ENCODE measurements at regions not wholly inside any gene's neighbourhood (a gene's known extent, or its start where the extent isn't known, plus 50 kb on each side); places are given as distances from the start of the nearest gene placed in this dataset.
"Not testable (repeated sequence)": the region's sequence is repeated elsewhere in the genome, so short reads cannot be mapped to it uniquely, and the experiment has no call there.

- DNase-seq = no peak
These were observed 318.9 kb upstream of the IL12A start for GRCh38 chr3:159669766-159670165.

GRCh38 chr3:159672728-159673688 lies 315.6 kb upstream of the IL12A start:
- DNase-seq = no peak

- DNase-seq = no peak
These were observed 314.1 kb upstream of the IL12A start for GRCh38 chr3:159674583-159674982.

- no peak for DNase-seq
These were observed 313.4 kb upstream of the IL12A start for GRCh38 chr3:159675285-159675684.

- no peak for DNase-seq
These were observed 308.7 kb upstream of the IL12A start for GRCh38 chr3:159679900-159680299.

- DNase-seq = not testable (repeated sequence)
These were observed 306.9 kb upstream of the IL12A start for GRCh38 chr3:159681717-159682116.

- DNase-seq = no peak
These were observed 302.8 kb upstream of the IL12A start for GRCh38 chr3:159685801-159686200.

- no peak for DNase-seq
These were observed 295.4 kb upstream of the IL12A start for GRCh38 chr3:159693226-159693625.

GRCh38 chr3:159711560-159712333 lies 276.9 kb upstream of the IL12A start:
- DNase-seq = peak; percentile 47

GRCh38 chr3:159721324-159721723 lies 267.3 kb upstream of the IL12A start:
- DNase-seq = no peak

- DNase-seq = no peak
These were observed 265.3 kb upstream of the IL12A start for GRCh38 chr3:159723295-159723694.

- DNase-seq = no peak
These were observed 264.0 kb upstream of the IL12A start for GRCh38 chr3:159724627-159725026.

GRCh38 chr3:159726231-159726964 lies 262.2 kb upstream of the IL12A start:
- no peak for DNase-seq

GRCh38 chr3:159727506-159727905 lies 261.1 kb upstream of the IL12A start:
- DNase-seq = no peak

GRCh38 chr3:159731254-159731653 lies 257.4 kb upstream of the IL12A start:
- DNase-seq = no peak

- DNase-seq = peak; percentile 39
These were observed 256.2 kb upstream of the IL12A start for GRCh38 chr3:159732172-159733111.

GRCh38 chr3:159733194-159733860 lies 255.3 kb upstream of the IL12A start:
- DNase-seq = peak; percentile 33

GRCh38 chr3:159734681-159735080 lies 254.0 kb upstream of the IL12A start:
- no peak for DNase-seq

GRCh38 chr3:159739166-159739565 lies 249.5 kb upstream of the IL12A start:
- DNase-seq = no peak

GRCh38 chr3:159739969-159740368 lies 248.7 kb upstream of the IL12A start:
- no peak for DNase-seq

- no peak for DNase-seq
These were observed 247.4 kb upstream of the IL12A start for GRCh38 chr3:159741281-159741680.

Measured in eye (tissue), 1 donor.